Stomach (tissue), 4 donors: ENCODE measurements at regions not wholly inside any gene's neighbourhood (a gene's known extent, or its start where the extent isn't known, plus 50 kb on each side); places are given as distances from the start of the nearest gene placed in this dataset.

Experiments used
- EP300 ChIP-seq: sonication (generic); formaldehyde crosslinking; IDR thresholded peaks from one replicate; pipeline ENCODE4 v1.6.1; 2017; ENCODE audit warnings: antibody characterized with exemption
- POLR2A ChIP-seq, 4 donors: fragments of 450-650 bp; IDR thresholded peaks; one replicate each; pipeline ENCODE4 v1.6.1; 2016; ENCODE audit warnings: antibody characterized with exemption in 4 of 4, control low read depth in 2 of 4, mild to moderate bottlenecking in 1 of 4, moderate library complexity in 1 of 4
- TF ChIP-seq, protein P1 (sequence below), 7 experiments: fragments of 450-650 bp in 4 of 7; fragments of 200-600 bp in 3 of 7; sonication (generic) in 3 of 7; IDR thresholded peaks; one replicate each; pipeline ENCODE4 v1.5.1; 2016 to 2019; ENCODE audit warnings: antibody characterized with exemption in 7 of 7, control low read depth in 2 of 7, mild to moderate bottlenecking in 1 of 7

DNA sequence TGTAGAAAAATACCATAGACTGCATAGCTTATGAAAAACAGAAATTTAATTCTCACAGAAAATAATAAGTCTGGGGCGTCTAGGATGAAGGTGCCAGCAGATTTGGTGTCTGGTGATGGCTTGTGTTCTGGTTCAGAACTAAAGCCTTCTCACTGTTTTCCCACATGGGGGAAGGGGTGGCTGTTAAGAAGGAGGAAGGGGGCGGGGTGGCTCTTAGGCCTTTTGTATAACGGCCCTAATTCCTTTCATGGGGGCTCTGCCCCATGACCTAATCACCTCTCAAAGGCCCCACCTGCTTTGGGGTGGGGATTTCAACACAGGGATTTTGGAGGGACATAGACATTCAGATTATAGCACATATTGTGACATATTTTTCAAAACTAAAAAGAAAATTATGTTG is 173.2 kb upstream of the TECRL start:
- TF ChIP-seq, protein P1, sequence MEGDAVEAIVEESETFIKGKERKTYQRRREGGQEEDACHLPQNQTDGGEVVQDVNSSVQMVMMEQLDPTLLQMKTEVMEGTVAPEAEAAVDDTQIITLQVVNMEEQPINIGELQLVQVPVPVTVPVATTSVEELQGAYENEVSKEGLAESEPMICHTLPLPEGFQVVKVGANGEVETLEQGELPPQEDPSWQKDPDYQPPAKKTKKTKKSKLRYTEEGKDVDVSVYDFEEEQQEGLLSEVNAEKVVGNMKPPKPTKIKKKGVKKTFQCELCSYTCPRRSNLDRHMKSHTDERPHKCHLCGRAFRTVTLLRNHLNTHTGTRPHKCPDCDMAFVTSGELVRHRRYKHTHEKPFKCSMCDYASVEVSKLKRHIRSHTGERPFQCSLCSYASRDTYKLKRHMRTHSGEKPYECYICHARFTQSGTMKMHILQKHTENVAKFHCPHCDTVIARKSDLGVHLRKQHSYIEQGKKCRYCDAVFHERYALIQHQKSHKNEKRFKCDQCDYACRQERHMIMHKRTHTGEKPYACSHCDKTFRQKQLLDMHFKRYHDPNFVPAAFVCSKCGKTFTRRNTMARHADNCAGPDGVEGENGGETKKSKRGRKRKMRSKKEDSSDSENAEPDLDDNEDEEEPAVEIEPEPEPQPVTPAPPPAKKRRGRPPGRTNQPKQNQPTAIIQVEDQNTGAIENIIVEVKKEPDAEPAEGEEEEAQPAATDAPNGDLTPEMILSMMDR (IDR thresholded peaks at IDR 0.05), result no peak
- TF ChIP-seq EP300 (no peak), POLR2A (IDR thresholded peaks at IDR 0.05) (no peak)
